ENCODE measurements at regions not wholly inside any gene's neighbourhood (a gene's known extent, or its start where the extent isn't known, plus 50 kb on each side); places are given as distances from the start of the nearest gene placed in this dataset.

DNA sequence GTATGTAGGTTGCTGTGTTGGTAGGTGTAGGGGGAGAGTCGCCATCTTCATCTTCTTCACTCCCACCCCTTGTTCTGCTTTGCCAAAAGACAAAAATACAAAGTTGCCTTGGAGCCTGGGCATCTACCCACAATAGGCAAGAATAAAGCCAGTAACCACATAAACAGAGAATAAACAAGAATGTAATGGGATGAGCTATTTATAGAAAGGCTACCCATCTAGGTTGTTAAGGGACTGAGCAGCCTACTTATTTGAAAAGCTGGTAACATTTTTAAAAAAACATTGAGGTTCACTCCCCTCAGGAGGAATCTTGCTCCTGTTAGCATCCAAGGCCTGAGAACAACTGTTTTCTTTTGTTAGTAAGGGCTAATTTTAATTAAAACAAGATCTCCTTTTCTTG is 301.4 kb upstream of the STXBP5 start:
- H3K36me3 ChIP-seq = no peaks in the 10 kb centered on the region
- 71 to 89% methylated on average over 1 of the region's 1 CpG for WGBS, 2 donors
- no peaks in the 10 kb centered on the region for H3K27me3 ChIP-seq
- no peak for DNase-seq (ENCODE audit: low spot score in 2 of 2)
- H3K9me3 ChIP-seq = no peaks in the 10 kb centered on the region
- peaks cover 0 to 10% (median 0%) of the 10 kb centered on the region in 4 donors for H3K4me1 ChIP-seq
- no peak overlapping the region for H3K4me3 ChIP-seq
- TF ChIP-seq, protein P1, sequence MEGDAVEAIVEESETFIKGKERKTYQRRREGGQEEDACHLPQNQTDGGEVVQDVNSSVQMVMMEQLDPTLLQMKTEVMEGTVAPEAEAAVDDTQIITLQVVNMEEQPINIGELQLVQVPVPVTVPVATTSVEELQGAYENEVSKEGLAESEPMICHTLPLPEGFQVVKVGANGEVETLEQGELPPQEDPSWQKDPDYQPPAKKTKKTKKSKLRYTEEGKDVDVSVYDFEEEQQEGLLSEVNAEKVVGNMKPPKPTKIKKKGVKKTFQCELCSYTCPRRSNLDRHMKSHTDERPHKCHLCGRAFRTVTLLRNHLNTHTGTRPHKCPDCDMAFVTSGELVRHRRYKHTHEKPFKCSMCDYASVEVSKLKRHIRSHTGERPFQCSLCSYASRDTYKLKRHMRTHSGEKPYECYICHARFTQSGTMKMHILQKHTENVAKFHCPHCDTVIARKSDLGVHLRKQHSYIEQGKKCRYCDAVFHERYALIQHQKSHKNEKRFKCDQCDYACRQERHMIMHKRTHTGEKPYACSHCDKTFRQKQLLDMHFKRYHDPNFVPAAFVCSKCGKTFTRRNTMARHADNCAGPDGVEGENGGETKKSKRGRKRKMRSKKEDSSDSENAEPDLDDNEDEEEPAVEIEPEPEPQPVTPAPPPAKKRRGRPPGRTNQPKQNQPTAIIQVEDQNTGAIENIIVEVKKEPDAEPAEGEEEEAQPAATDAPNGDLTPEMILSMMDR (IDR thresholded peaks at IDR 0.05) = no peak
- TF ChIP-seq EP300 (IDR thresholded peaks at IDR 0.05) (no peak), POLR2A (IDR thresholded peaks at IDR 0.05) (no peak)
- no peak overlapping the region for H3K27ac ChIP-seq

DNA sequence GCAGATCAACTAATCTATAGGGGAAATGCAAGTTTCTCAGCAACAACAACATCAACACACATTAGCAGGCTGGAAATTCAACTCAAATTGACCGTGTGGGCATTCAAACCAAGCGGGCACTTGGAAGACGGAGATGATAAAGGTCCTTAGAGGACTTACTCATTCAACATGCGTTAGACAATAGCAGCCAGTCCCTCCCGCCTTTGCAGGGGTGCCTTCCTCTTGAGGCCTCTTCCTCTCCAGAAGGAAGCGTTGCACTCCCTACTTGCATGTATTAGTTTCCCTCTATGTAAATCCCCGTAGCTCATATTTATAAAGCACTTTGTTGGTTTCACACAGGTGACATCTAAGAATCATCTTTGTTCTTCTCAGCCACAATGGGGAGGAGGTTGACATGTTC is 300.8 kb upstream of the STXBP5 start:
- Histone ChIP-seq H3K27ac (no peak overlapping the region), H3K36me3 (no peaks in the 10 kb centered on the region), H3K27me3 (no peaks in the 10 kb centered on the region), H3K9me3 (no peaks in the 10 kb centered on the region), H3K4me3 (no peak overlapping the region), H3K4me1 (peaks cover 0 to 10% (median 0%) of the 10 kb centered on the region in 4 donors)
- TF ChIP-seq EP300 (IDR thresholded peaks at IDR 0.05) (no peak), POLR2A (IDR thresholded peaks at IDR 0.05) (no peak)
- TF ChIP-seq, protein P1 (IDR thresholded peaks at IDR 0.05) = no peak
- no peak for DNase-seq (ENCODE audit: low spot score in 2 of 2)
- 88 to 89% methylated on average over 7 of the region's 7 CpGs for WGBS, 2 donors

DNA sequence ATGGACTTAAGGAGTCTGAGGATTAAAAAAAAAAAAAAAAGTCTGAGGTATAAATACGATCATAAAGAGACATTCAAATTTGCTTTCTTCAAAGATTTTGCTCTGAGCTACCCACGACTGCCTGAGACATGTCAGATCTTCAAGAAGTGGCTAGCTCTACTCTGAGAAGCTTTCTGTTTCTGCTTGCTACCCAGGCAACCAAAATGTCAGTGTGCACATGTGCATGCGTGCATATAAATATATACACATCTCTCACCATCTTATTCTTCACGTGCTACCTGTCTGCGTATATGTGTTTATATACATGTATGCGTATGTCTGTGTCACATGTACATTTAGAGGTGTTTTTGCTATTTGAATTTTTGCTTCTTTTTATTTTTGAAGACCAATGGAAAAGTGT is 299.6 kb upstream of the STXBP5 start:
- Histone ChIP-seq H3K4me1 (peaks cover 0 to 10% (median 0%) of the 10 kb centered on the region in 4 donors), H3K27me3 (no peaks in the 10 kb centered on the region), H3K27ac (no peak overlapping the region), H3K9me3 (no peaks in the 10 kb centered on the region), H3K4me3 (no peak overlapping the region), H3K36me3 (no peaks in the 10 kb centered on the region)
- TF ChIP-seq, protein P1 (IDR thresholded peaks at IDR 0.05) = no peak
- TF ChIP-seq POLR2A (IDR thresholded peaks at IDR 0.05) = no peak
- TF ChIP-seq EP300 (IDR thresholded peaks at IDR 0.05) = no peak
- WGBS, 2 donors = 79 to 84% methylated on average over 6 of the region's 6 CpGs
- no peak for DNase-seq (ENCODE audit: low spot score in 2 of 2)

GRCh38 chr6:146905181-146905704 is 299.0 kb upstream of the STXBP5 start:
- TF ChIP-seq EP300 (IDR thresholded peaks at IDR 0.05) (no peak), POLR2A (IDR thresholded peaks at IDR 0.05) (no peak)
- TF ChIP-seq, protein P1 (IDR thresholded peaks at IDR 0.05) = no peak
- H3K27me3 ChIP-seq = no peaks in the 10 kb centered on the region
- DNase-seq (ENCODE audit: low spot score in 2 of 2) = peak in 1 of 2 donors; percentile 7
- no peaks in the 10 kb centered on the region for H3K36me3 ChIP-seq
- H3K4me3 ChIP-seq = no peak overlapping the region
- H3K27ac ChIP-seq = no peak overlapping the region
- H3K4me1 ChIP-seq = peaks cover 0 to 10% (median 0%) of the 10 kb centered on the region in 4 donors
- H3K9me3 ChIP-seq = no peaks in the 10 kb centered on the region

DNA sequence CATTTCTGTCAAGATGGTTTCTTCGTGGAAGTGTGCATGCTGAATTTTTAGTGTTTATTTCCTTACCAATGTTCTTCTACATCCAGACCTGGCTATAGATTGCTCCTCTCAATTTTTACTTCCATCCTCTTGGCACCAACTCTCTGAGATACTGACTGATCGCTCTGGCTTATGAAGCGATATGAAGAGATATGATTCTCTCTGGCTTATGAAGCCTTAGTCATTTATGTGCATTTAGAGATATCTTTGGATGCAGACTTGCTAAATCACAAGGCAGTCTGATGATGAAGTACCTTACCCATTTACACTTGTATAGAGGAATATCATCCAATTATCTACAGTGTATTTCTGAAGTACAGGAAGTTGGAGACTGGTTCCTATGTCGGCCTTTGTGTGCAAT is 295.4 kb upstream of the STXBP5 start:
- TF ChIP-seq, protein P1 (IDR thresholded peaks at IDR 0.05) = no peak
- TF ChIP-seq POLR2A (IDR thresholded peaks at IDR 0.05) = no peak
- TF ChIP-seq EP300 (IDR thresholded peaks at IDR 0.05) = no peak
- H3K9me3 ChIP-seq = no peaks in the 10 kb centered on the region
- H3K4me3 ChIP-seq = no peak overlapping the region
- no peaks in the 10 kb centered on the region for H3K27me3 ChIP-seq
- no peak overlapping the region for H3K27ac ChIP-seq
- H3K4me1 ChIP-seq = peaks cover 0 to 17% (median 0%) of the 10 kb centered on the region in 4 donors
- 86 to 90% methylated on average over 4 of the region's 4 CpGs for WGBS, 2 donors
- DNase-seq (ENCODE audit: low spot score in 2 of 2) = no peak
- H3K36me3 ChIP-seq = no peaks in the 10 kb centered on the region
